SW480 (cell line): ENCODE measurements at regions not wholly inside any gene's neighbourhood (a gene's known extent, or its start where the extent isn't known, plus 50 kb on each side); places are given as distances from the start of the nearest gene placed in this dataset.
"Not testable (repeated sequence)": the region's sequence is repeated elsewhere in the genome, so short reads cannot be mapped to it uniquely, and the experiment has no call there.

Experiments used
- DNase-seq: peaks from one replicate; pipeline ENCODE4 v3.0.0-alpha.2; 2016; ENCODE audit warnings: low spot score

DNA sequence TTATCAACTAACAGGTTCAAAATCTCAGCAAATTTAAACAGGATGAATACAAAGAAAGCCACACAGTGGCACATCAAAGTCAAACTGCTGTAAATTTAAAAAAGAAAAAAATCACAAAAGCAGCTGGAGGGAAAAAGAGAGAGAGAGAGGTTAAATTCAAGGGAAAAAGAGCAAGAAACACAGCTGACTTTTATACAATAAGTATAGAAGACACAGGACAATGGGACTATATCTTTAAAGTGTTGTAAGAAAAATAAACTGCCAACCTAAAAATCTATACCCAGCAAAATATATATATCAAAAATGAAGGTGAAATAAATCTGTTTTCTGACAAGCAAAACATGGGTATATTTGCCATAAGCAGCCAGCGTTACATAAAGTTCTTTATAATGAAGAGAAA, 261.5 kb downstream of the TLE1 start:
- no peak for DNase-seq

DNA sequence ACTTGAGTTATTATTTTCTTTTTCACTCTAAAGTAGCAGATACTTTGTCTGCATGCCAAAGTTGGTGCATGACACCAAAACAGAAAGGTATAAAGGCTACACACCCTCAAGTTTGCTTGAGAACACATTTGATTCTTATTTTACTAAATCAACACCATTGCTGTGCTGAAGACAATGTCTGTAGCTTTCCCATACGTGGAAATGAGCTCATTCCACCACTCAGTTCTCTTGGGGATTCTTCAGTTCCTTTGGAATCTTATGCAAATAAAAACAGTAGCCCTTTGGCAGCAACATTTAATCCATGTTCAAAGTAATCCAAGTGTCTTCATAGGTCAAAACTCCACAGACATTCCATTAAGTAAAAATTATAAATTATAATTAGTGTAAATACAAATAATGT, 264.9 kb downstream of the TLE1 start:
- no peak for DNase-seq

DNA sequence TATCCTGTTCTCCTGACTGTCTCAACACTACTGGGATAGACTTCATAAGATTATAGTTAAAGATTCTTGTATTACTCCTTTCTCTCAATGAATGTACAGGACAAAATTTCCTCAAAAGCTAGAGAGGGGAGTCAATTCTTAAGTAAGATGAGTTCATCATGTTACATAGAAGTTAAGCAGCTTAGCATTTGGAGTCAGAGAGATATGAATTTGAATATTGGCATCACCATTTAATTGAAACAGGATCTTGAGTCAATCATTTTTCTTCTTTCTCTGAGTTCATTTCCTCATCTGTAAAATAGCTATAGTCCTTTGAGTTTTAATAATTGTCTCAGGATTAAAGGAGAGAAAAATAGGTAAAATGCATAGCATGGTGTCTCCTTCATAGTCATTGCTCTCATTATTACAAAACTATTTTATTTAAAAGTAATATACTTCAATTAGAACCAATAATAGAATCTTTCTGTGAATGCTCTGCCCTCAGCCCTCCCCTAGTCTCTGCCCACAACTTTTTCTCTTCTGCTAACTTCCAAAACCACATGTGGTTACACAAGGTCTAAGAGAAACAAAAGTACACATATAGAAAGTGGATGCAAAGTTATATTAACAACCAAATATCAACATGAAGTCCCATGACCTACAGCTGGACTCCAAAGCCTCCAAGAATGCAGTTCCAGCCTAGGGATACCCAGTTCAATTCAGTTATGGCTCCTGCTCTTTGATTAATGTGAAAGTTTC, 265.6 kb downstream of the TLE1 start:
- DNase-seq, result no peak

DNA sequence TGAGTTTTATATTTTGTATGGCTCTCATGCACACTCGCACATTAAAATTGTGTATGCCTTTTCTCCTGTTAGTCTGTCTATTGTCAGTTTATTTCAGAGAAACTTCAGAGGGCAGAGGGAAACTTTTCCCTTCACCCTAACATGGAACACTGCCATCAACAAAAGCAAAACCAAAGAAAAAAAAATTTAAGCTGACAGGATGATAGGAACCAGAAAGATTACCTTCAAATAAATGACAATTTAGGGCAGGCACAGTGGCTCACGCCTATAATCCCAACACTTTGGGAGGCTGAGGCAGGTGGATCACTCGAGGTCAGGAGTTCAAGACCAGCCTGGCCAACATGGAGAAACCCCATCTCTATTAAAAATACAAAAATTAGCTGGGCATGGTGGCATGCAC, 268.3 kb downstream of the TLE1 start:
- DNase-seq, result not testable (repeated sequence)

DNA sequence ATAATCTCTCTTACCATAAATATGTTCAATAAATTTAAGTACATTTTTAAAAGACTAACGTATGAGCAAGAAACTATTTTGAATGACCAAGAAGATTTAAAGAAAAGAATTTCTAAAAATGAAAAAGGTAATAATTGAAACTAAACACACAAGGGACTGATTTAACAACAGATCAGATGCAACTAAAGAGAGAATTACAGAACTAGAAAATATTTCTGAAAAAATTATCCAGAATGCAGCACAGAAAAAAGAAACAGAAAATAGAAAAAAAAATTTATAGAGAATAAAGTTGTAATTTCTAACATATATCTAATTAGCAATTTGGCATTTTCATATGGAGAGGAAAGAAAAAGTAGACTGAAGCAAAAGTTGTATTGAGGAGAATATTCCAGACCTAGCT, 269.3 kb downstream of the TLE1 start:
- no peak for DNase-seq

DNA sequence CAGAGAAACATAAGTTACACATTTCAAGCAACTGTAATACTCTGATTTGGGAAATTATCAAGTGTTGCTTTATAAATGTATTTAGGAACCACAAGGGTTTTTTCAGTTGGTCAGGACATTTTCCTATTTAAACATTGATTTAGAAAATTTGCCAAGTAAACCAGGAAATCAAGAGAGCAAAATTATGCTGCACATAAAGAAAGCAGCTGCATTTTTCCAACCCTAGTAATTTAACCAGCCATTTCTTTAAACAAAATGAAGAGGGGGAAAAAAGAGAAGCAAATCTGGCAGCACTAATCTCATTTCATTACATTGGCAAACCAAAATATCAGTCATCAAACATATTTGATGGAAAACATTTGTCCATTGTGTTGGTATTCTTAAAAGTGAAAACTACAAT, 271.4 kb downstream of the TLE1 start:
- DNase-seq, result no peak

DNA sequence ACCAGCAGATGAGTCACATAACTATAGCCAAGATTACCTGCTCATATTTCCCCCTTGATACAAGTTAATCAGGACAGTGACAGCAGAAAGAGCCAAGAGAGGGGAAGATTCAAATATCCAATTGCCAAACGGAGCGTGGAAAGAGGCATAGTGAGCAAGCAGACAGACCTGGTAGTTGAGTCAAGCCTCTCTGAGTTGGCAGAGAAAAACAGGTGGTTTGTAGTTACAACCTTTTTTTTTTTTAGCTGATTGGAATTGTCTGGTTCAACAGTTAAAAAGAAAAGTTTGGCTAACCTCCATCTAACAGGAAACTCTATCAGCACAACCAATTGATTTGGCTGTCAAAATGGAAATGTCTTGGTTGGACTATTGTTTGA, 272.1 kb downstream of the TLE1 start:
- DNase-seq, result no peak

DNA sequence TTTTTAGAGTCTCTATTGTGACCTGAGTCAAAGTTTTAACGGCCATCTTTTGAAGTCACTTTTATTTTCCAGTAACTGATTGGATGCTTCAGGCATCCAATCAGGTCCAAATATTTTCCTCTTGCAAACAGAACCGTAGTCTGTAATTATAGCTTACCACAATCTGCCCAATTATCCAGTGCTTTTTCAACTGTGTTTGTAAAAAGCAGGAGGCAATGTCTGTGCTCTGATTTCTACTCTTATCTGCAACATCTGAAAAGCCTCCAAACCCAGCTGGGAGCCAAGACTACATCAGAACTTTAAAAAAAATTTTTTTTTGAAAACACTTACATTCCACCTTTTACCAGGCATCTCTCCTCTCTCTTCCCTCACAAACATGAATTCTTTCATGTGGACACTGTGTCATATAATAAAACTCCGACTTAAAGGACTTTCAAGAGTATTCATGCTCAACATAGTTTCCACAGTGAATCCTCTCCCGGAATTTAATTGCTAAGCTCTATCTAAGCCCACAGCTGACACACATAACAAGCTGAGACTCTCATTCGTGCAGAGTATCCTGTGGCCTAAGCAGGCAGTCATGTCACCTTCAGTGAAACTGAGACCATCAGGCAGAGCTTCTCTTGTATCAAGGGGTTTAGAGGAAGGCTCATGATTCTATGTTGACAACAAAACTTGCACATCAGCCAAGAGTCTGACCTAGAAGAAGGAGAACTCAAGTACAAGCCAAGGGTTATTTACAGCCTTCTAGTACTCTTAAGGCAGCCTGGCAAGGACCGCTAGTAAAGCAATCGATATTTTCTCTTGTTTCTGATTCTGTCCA, 272.7 kb downstream of the TLE1 start:
- DNase-seq, result no peak

DNA sequence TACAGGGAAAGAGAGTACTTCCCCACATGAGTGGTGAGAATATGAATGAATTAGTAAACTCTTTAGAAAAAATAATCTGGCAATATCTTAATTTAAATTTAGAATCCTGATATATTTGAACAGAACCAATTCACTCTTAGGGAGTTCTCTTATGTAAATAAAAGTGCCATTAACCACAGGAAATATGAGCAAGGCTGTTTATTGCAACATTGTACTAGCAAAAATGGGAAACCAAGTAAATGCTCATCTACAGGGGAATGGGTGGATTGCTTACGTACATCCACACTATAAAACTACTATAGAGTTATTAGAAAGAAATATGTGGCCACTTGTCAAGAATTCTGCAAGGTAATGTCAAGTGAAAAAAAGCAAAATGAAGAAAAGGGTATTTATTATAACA, 274.5 kb downstream of the TLE1 start:
- DNase-seq, result no peak

DNA sequence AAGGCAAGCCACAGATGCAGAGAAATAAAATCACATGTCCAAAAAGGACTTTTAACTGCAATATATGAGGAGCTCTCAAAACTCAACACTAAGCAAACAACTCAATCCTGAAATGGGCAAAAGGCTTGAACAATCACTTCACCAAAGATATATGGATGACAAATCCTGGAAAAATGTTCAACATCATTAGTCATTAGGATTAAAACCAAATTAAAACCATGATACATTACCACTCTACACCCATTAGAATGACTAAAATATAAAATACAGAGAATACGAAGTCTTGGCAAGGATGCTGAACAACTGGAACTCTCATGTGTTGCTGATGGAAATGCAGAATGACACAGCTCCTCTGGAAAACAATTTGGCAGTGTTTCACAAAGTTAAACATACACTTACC, 277.4 kb downstream of the TLE1 start:
- no peak for DNase-seq

DNA sequence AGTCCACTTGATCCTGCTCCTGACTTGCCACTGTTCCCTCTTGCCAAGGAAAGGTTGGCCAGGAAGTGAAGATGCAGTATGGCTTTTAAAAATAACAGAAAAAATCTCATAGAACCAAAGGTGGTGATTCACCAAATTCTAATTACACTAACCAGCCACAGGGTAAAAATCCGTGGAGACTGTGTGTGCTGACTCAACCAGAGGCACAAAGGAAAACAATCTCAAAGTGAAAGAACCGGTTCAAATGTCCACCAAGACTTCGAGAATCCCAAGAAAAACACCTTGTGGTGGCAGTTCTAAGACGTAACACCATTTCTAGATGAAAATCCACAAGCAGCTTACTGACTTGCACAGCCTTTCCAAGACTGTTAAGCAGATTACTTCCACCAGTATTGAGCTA, 279.1 kb downstream of the TLE1 start:
- no peak for DNase-seq

DNA sequence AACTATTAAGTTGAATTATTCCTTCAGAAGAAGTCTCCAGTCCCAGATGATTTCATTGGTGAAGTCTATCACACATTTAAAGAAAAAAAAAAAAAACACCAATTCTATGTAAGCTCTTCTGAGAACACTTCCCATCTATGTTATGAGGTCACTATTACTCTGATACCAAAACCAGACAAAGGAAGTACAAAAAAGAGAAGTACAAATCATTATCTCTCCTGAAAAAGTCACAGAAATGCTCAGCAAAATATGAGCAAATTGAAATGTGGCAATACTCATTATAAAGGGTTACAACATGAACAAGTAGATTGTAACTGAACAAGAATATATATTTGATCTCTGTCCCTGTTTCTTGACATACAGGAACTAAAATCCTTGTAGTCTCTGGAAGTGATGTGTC, 280.4 kb downstream of the TLE1 start:
- no peak for DNase-seq

DNA sequence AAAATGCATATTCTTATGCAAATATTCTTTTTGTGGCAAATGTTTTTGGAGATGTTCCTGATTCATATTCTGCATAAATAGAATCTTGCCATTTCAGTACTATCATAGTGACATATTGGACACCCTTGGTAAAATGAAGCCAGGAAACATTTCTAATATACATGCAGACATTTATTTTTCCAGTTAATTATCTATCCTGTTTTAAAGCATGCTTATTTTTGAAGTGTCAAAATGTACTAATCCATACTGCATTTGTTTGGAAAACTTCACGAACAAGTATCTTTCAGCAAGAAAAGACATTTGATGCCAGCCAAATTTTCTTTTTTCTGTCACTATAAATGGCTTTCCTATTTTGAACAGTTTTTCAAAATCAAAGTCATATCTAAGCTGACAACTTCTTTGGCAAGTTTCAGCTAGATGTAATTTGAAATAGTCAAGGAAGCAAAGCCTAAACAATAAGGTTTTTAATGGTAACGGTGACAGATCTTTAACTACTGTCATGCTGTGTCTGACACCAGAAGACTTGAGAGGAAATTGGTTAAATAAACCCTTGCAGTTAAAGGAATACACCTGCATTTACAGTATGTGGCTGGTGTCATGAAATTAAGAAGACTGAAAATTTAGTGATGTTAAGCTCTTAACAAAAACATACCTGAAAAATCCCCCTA, 284.3 kb downstream of the TLE1 start:
- no peak for DNase-seq

DNA sequence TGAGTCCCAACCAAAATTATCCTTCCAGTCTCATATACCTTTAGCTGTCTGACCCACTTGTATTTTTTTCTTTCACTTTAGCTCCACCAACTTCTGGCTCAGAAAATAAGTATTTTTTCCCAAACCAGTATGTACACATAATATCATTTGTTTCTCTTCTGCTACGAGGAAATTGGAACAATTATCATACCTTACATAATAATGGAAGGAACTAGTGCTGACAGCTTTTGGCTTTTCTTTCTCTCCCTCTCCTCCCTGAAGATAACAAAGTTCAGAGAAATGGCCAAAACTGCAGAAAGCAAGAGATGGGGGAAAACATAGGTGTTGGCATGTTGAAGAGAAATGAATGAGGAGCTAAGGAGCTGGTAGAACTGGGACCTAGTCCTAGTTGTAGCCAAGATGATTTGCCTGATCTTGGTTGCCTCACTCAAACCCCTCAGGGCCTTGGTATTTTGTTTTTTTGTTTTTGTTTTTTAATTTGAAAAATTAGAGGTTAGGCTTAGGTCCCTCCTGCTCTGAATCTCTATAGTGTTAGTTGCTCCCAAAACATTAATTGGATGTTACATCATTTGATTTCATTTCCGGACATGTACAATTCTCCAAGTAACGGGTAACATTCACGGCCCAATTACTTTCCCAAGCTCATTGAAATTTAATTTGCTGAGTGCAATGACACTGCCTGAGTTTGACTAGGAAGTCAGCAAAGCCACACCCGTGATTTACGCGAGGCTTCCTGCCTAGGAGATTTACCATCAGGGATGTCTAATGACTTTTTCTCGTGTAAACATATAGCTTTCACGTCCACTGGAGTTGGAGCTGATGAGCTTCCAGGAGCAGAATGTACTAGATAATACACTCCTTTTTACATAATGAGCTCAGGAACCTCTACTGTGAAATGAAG, 291.6 kb downstream of the TLE1 start:
- DNase-seq, result no peak

DNA sequence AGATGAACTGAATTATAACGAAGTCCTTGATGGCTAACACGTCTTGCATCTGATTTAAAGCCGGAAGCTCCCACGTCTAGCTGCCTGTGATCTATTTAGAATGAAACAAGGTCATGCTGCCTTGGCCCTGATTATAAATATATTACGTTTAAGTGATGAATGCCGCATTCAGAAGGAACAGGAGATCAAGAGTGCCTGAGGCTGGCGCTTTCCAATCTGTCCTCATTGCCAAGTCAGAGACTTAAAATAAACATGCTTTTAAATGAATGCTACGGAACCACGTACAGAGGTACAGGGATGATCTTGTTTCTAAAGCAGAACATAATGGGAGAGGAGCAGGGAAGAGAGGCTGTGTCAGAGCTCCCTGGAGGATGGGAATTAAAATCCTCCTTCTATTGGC, 292.8 kb downstream of the TLE1 start:
- DNase-seq, result no peak

DNA sequence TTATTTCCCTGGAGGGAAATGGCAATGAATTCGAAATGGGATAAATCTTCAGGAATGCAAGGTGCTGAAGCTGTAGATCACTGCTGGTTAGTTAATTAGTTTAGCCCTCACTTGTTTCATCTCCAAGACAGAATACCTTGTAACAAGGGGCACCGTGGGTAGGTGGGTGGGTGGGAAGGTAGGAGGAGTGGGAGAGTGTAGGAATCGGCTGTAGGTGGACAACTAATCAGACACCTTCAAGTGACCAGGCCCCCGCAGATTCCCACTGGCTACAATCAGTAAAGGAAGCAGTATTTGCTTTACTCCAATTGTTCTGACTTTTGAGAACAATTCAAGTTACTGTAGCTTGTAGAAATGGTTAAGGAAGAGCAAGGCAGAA, 293.7 kb downstream of the TLE1 start:
- no peak for DNase-seq

DNA sequence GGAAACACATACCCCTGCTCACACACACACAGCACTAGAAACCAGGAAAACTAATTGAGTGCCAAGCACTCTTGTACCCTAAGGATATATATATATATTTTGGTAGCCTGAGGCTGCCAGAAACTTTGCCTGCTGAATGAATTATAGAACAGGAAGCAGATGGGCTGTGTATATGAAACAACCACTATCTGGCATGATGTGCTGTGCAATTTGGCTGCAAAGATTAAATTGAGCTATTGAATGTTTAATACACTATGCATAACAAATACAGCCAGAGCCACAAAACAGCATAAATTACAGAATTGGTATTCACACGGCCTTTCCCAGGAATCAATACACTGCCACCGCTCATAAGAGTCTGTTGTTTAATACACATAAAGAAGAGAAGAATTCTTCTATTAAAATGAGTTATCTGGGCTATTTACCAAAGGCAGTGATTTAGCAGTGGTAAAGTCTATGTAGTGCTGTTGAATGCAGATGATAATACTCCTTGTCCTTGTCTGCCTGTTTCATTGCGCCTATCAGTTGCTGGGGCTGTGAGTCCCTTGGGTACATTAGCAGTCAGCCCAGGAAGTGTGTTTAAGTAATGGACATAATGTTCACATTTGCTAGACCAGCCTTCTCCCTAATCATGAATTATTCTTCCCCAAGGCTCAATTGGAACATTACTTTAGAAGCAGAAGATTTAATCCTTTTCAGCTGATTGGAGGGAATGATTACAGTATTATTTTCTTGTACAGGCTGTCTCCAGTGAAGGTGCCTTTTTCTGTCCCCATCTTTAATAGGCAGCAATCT, 294.3 kb downstream of the TLE1 start:
- DNase-seq, result no peak

DNA sequence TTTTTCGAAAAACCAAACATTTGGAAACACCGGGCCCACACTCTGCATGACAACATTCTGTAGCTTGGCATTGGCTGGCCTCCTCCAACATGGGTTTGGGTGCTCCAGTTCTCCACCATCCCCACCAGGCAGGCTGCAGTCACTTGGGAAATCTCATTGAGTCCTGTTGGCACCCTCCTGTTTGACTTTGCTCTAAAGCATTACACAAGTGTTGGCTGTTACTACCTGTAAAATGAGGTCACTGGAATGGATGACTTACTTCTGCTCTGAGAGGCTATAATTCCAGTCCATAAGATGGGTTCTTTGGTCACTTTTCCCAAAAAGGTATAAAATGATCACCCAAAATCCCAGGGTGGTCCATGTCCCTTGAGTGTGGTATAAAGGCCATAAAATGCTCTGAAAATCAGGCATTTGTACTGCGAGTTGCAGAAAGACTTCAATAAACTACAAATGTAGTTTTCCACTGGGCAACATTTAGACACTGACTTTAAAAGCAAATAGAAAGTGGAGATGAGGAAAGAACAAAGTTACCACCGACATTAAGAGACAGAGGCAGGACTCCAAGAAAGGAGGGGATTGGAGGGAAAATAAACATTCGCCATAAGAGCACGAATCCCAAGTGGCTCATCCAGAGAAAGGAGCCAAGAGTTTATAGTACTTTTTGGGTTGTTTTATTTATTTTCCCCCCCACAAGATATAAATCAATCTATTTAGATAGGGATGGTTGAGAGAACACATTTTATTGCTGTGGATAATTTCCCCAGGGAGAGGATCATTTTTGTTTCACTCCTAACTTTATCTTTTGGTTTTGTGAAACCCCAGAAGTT, 295.1 kb downstream of the TLE1 start:
- DNase-seq, result no peak

DNA sequence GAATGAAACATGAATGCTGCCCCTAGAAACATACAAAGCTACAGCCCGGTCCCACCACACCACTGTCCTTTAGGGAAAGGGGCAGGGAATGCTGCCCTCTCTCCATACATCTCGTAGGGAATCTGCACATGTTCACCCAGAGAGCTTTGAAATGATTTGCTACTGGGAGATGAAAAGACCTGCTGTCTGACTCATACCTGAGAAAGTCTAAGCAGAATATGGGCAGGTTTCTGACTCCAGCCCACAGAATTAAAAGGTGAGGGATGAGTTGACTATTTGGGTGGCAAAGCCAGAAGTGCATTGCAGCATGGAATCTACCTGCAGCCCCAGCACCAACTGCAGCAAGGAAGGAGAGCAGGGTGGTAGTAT, 297.9 kb downstream of the TLE1 start:
- DNase-seq, result no peak

DNA sequence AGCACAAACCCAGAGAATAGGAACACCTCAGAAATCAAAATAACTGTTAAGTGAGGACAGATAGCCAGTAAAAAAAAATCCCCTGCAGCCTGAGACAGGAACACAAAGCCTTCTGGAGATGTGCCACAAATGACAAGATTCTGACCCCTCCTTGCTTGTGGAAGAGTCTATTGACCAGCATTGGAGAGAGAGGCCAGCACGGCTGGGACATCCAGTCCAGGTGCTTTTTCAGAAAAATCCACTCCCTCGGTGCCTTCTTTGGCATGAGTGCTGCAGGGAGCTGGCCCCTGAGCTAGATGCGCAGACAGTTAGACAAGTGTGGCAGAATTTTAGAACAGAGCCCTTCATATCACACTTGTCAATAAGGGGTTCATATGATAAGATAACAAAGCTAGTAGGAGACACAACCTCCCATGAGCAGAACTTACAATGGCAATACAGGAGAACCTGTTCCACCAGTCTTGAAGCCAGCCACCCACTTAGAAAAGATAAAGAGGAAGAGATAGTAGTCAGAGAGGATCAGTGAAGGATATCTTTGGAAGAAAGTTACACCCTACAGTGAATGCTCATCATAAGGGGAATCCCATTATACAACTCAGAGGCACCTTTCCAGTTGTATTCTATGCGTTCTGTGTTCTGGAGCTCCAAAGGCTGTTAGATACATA, 298.4 kb downstream of the TLE1 start:
- no peak for DNase-seq
